ENCODE measurements at regions not wholly inside any gene's neighbourhood (a gene's known extent, or its start where the extent isn't known, plus 50 kb on each side); places are given as distances from the start of the nearest gene placed in this dataset.

GRCh38 chr16:64304396-64304795 lies 817.5 kb downstream of the CDH11 start:
- TF ChIP-seq CTCF (IDR thresholded peaks at IDR 0.05) (no peak), POLR2AphosphoS5 (IDR thresholded peaks at IDR 0.05; ENCODE audit: insufficient read depth in 1 of 2, low read depth in 1 of 2) (no peak), POLR2A (IDR thresholded peaks at IDR 0.05) (no peak)

Data from vagina (tissue), 2 donors.